GM18907 (cell line): ENCODE measurements at regions not wholly inside any gene's neighbourhood (a gene's known extent, or its start where the extent isn't known, plus 50 kb on each side); places are given as distances from the start of the nearest gene placed in this dataset.

Experiments
- ATAC-seq: cut with Tn5 transposase; IDR thresholded peaks from one replicate; pipeline ENCODE4 v1.9.1; 2021; ENCODE audit warnings: mild to moderate bottlenecking, moderate library complexity; ENCODE audit not compliant: unreplicated experiment

GRCh38 chr4:151603377-151603776 lies 157.4 kb downstream of the GATB start:
- no peak for ATAC-seq

DNA sequence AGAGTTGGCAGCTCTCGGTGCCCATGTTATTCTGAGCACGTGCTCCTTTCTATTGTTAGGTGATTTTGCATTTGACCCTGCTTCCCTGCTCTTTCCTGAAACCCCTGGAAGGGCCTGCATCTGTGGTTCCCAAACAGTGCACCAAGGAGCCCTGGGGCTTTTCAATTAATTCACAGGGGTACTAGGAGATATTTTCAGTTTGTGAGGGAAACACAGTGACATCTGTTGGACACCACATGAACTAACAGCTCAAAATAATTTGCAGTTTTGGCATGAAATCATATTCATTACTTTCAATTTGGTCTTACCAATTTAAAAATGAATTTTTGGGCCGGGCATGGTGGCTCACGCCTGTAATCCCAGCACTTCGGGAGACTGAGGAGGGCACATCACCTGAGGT lies 156.6 kb downstream of the GATB start:
- ATAC-seq = no peak

GRCh38 chr4:151605215-151605614 lies 155.6 kb downstream of the GATB start:
- no peak for ATAC-seq

DNA sequence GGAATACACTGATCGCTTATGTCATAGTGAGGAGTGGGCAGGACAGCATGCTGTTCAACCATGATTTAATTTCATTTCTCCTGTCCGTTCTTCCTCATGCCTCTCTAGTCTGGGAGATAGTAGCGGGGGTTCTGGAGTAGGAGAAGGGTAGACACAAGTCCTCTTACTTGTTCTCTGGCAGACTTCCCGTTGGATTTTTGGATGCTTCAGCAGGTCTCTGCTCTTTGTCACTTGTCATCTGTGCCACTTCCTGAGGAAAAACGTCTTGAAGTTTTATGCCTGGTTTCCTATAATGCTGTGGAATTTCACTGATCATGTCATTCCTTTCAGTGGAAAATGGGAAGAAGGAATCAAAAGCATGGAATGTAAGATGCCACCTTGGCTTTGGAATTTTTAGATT lies 154.7 kb downstream of the GATB start:
- no peak for ATAC-seq

- ATAC-seq = no peak
Observed at GRCh38 chr4:151610229-151610628, 150.6 kb downstream of the GATB start.

- no peak for ATAC-seq
Observed at GRCh38 chr4:151611960-151612359, 148.8 kb downstream of the GATB start.

DNA sequence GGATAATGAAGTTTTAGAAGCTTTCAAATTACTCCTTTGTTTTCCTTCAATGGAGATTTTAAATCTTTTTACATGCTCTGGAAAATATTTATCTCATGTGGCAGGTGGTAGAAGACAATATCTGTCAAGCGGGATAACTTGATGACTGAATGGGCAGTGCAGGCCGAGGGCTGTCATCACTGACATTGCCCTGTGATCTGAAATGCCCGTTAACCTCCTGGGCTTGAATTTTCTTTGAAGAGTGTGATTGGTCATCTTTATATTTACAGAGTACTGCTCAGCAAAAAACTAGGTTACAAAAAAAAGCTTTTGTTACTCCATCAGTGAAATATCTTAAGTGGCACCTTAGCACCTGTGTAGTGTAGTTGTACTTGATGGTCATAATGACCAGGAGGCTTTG lies 147.5 kb downstream of the GATB start:
- no peak for ATAC-seq

GRCh38 chr4:151614561-151614960 lies 146.2 kb downstream of the GATB start:
- no peak for ATAC-seq

DNA sequence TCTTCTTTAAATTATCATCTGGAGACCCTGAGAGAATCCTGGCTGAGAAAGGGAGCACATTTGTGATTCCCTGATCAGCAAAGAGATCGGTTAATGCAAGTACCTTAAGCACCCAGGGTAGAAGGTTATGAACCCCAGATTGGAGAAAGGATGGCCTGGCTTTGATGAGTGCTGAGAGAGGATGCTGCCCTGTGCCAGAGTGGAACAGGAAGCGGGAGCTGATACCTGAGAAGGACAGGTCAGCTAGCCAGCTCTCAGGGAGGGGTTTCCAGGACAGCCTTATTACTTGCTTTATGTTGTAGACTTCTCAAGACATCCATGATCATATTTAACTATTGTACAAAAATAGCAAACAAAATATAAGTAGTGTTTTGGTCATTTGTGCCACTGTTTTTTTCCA lies 141.9 kb downstream of the GATB start:
- ATAC-seq = no peak

- ATAC-seq = no peak
Observed at GRCh38 chr4:151620066-151620465, 140.7 kb downstream of the GATB start.
